ENCODE measurements at regions not wholly inside any gene's neighbourhood (a gene's known extent, or its start where the extent isn't known, plus 50 kb on each side); places are given as distances from the start of the nearest gene placed in this dataset.
A peak's percentile ranks its signal among the peaks of the same experiment; 100 is the strongest.

DNA sequence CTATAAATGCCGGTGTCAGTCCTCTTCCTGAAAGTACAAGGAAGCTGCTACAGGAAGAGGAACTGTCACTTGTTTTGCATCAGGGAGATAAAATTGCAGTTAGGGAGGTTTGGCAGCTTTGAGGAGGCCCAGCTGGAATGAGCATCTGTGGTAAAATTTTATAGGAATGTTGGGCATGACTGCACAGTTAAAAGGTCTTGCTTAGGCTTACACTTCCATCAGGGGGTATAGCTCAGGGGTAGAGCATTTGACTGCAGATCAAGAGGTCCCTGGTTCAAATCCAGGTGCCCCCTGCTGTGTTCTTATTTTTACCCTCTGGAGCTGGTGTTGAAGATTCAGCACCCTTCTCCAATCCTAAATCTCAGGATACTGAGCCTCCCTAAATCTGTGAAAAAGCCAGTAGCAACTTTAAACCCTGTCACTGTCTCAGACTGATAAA lies 65.9 kb downstream of the ZNF467 start:
- peaks cover 0 to 9% of the 10 kb centered on the region in 2 donors for H3K36me3 Mint-ChIP-seq
- no peak for DNase-seq
- H3K4me1 Mint-ChIP-seq = peaks cover 16% of the 10 kb centered on the region
- Histone ChIP-seq H3K27me3 (ENCODE audit: control insufficient read depth in 2 of 2, insufficient read depth in 2 of 2, low read length in 2 of 2) (no peaks in the 10 kb centered on the region), H3K4me1 (ENCODE audit: control insufficient read depth in 1 of 2, insufficient read depth in 2 of 2, low read length in 2 of 2) (peaks cover 0 to 15% of the 10 kb centered on the region in 2 donors), H3K9me3 (replicated peaks in 1 of 2; ENCODE audit: control insufficient read depth in 1 of 2, insufficient read depth in 1 of 2, low read length in 2 of 2) (peaks cover 28 to 39% of the 10 kb centered on the region in 2 donors), H3K79me2 (ENCODE audit: insufficient read depth, low read length) (no peaks in the 10 kb centered on the region), H3K4me2 (replicated peaks; ENCODE audit: extremely low read depth, low read length, poor library complexity, severe bottlenecking) (no peak overlapping the region), H3K9ac (ENCODE audit: insufficient read depth, low read length, poor library complexity, severe bottlenecking) (no peak overlapping the region), H3K27ac (ENCODE audit: low read depth in 1 of 2, low read length in 2 of 2) (no peak overlapping the region), H3K4me3 (replicated peaks in 1 of 3; ENCODE audit: low read depth in 2 of 3, low read length in 3 of 3) (no peak overlapping the region), H4K20me1 (ENCODE audit: insufficient read depth, low read length) (no peaks in the 10 kb centered on the region), H3K36me3 (replicated peaks in 1 of 2; ENCODE audit: control insufficient read depth in 1 of 2, insufficient read depth in 2 of 2, low read length in 2 of 2) (no peaks in the 10 kb centered on the region), H2AFZ (ENCODE audit: insufficient read depth, low read depth, low read length, poor library complexity, severe bottlenecking) (peak overlapping the region; percentile 34)
- no peak overlapping the region for H3K4me3 Mint-ChIP-seq
- WGBS (ENCODE audit: insufficient coverage) = 0% methylated on average over 1 of the region's 1 CpG
- H3K27me3 Mint-ChIP-seq (ENCODE audit: low read depth in 3 of 3) = peaks cover 0 to 9% (median 4%) of the 10 kb centered on the region in 3 donors
- intact Hi-C loops (cut with micrococcal nuclease) = no loop called here
- peaks cover 35 to 59% (median 47%) of the 10 kb centered on the region in 7 donors for H3K9me3 Mint-ChIP-seq
- peak overlapping the region in 1 of 7 donors; percentile 25 for H3K27ac Mint-ChIP-seq
- TF ChIP-seq, protein P1, sequence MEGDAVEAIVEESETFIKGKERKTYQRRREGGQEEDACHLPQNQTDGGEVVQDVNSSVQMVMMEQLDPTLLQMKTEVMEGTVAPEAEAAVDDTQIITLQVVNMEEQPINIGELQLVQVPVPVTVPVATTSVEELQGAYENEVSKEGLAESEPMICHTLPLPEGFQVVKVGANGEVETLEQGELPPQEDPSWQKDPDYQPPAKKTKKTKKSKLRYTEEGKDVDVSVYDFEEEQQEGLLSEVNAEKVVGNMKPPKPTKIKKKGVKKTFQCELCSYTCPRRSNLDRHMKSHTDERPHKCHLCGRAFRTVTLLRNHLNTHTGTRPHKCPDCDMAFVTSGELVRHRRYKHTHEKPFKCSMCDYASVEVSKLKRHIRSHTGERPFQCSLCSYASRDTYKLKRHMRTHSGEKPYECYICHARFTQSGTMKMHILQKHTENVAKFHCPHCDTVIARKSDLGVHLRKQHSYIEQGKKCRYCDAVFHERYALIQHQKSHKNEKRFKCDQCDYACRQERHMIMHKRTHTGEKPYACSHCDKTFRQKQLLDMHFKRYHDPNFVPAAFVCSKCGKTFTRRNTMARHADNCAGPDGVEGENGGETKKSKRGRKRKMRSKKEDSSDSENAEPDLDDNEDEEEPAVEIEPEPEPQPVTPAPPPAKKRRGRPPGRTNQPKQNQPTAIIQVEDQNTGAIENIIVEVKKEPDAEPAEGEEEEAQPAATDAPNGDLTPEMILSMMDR (IDR thresholded peaks at IDR 0.05) = no peak

DNA sequence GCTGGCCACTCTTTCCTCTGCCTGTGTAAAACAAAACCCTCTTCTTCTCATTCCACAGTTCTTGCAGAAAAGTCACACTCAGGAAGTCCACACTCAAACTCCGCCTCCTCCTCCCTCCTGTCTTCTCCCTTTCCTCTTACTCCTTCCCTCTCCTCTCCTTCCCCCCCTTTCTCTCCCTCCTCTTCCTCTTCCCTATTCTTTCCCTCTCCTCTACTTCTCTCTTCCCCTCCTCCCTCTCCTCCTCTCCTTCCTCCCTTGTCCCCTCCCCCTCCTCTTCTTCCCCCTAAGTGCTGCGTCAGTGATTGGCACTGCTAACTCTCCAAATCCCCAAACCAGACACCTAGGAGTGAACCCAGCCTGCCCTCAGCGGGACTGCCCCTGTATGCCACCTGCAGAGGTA lies 67.0 kb downstream of the ZNF467 start:
- Histone ChIP-seq H3K4me1 (ENCODE audit: control insufficient read depth in 1 of 2, insufficient read depth in 2 of 2, low read length in 2 of 2) (peaks cover 0 to 15% of the 10 kb centered on the region in 2 donors), H3K36me3 (replicated peaks in 1 of 2; ENCODE audit: control insufficient read depth in 1 of 2, insufficient read depth in 2 of 2, low read length in 2 of 2) (no peaks in the 10 kb centered on the region), H4K20me1 (ENCODE audit: insufficient read depth, low read length) (no peaks in the 10 kb centered on the region), H3K27ac (ENCODE audit: low read depth in 1 of 2, low read length in 2 of 2) (no peak overlapping the region), H2AFZ (ENCODE audit: insufficient read depth, low read depth, low read length, poor library complexity, severe bottlenecking) (no peak overlapping the region), H3K4me3 (replicated peaks in 1 of 3; ENCODE audit: low read depth in 2 of 3, low read length in 3 of 3) (no peak overlapping the region), H3K9me3 (replicated peaks in 1 of 2; ENCODE audit: control insufficient read depth in 1 of 2, insufficient read depth in 1 of 2, low read length in 2 of 2) (peaks cover 23 to 42% of the 10 kb centered on the region in 2 donors), H3K9ac (ENCODE audit: insufficient read depth, low read length, poor library complexity, severe bottlenecking) (no peak overlapping the region), H3K27me3 (ENCODE audit: control insufficient read depth in 2 of 2, insufficient read depth in 2 of 2, low read length in 2 of 2) (no peaks in the 10 kb centered on the region), H3K79me2 (ENCODE audit: insufficient read depth, low read length) (no peaks in the 10 kb centered on the region), H3K4me2 (replicated peaks; ENCODE audit: extremely low read depth, low read length, poor library complexity, severe bottlenecking) (no peak overlapping the region)
- peaks cover 0 to 7% of the 10 kb centered on the region in 2 donors for H3K36me3 Mint-ChIP-seq
- no peak overlapping the region for H3K27ac Mint-ChIP-seq
- intact Hi-C loops (cut with micrococcal nuclease) = no loop called here
- peaks cover 31 to 54% (median 40%) of the 10 kb centered on the region in 7 donors for H3K9me3 Mint-ChIP-seq
- peaks cover 16% of the 10 kb centered on the region for H3K4me1 Mint-ChIP-seq
- H3K27me3 Mint-ChIP-seq (ENCODE audit: low read depth in 3 of 3) = peaks cover 0 to 9% (median 4%) of the 10 kb centered on the region in 3 donors
- no peak overlapping the region for H3K4me3 Mint-ChIP-seq
- TF ChIP-seq, protein P1 (IDR thresholded peaks at IDR 0.05) = no peak
- 64% methylated on average over 3 of the region's 3 CpGs for WGBS (ENCODE audit: insufficient coverage)
- DNase-seq = no peak

Measured in CD14-positive monocyte (primary cell).